SU-DHL-6 (cell line): ENCODE measurements at regions not wholly inside any gene's neighbourhood (a gene's known extent, or its start where the extent isn't known, plus 50 kb on each side); places are given as distances from the start of the nearest gene placed in this dataset.

Source experiments
- H2AFZ ChIP-seq: fragments of 200-600 bp; sonication (generic); 2 replicates; pipeline ENCODE4 v1.6.1; 2014; ENCODE audit warnings: low read depth, mild to moderate bottlenecking, moderate library complexity, mixed read lengths, antibody characterized with exemption, low read length; ENCODE audit not compliant: severe bottlenecking
- H3F3A ChIP-seq: fragments of 200-600 bp; shearing (Covaris generic); 2 replicates; pipeline ENCODE4 v1.6.0; 2016; ENCODE audit warnings: antibody characterized with exemption, mild to moderate bottlenecking; ENCODE audit not compliant: insufficient read depth
- H3K27ac ChIP-seq: fragments of 200-600 bp; sonication (generic); 2 replicates; pipeline ENCODE4 v1.5.1; 2016; ENCODE audit warnings: low read depth, mild to moderate bottlenecking, low read length, moderate library complexity, mixed read lengths
- H3K27me3 ChIP-seq: fragments of 200-600 bp; sonication (generic), shearing (Covaris generic); 2 replicates; pipeline ENCODE4 v1.6.0; 2014; ENCODE audit warnings: mild to moderate bottlenecking, low read length
- H3K36me3 ChIP-seq: fragments of 200-600 bp; sonication (generic); 2 replicates; pipeline ENCODE4 v1.6.1; 2014; ENCODE audit warnings: mild to moderate bottlenecking, low read length, mixed read lengths
- H3K4me2 ChIP-seq: fragments of 300-600, 200-600 bp; shearing (Covaris generic), sonication (generic); 2 replicates; pipeline ENCODE4 v1.6.0; 2014; ENCODE audit warnings: low read length, low read depth, mild to moderate bottlenecking; ENCODE audit not compliant: poor library complexity, severe bottlenecking
- H3K4me3 ChIP-seq: fragments of 200-600 bp; sonication (generic); 2 replicates; pipeline ENCODE4 v1.5.1; 2014; ENCODE audit warnings: antibody characterized with exemption, low read length, mild to moderate bottlenecking, mixed read lengths; ENCODE audit not compliant: insufficient read depth, poor library complexity, severe bottlenecking
- H3K79me2 ChIP-seq: fragments of 200-600 bp; sonication (generic); 2 replicates; pipeline ENCODE4 v1.6.1; 2014; ENCODE audit warnings: mild to moderate bottlenecking, low read length, moderate library complexity; ENCODE audit not compliant: insufficient read depth
- H3K9ac ChIP-seq: fragments of 200-600 bp; sonication (generic); 2 replicates; pipeline ENCODE4 v1.7.0; 2014; ENCODE audit warnings: mild to moderate bottlenecking, low read length
- H3K9me2 ChIP-seq: fragments of 200-600 bp; sonication (generic); replicated peaks from 2 replicates; pipeline ENCODE4 v1.6.1; 2014; ENCODE audit warnings: low read length; ENCODE audit not compliant: insufficient read depth
- H3K9me3 ChIP-seq: fragments of 200-600 bp; sonication (generic); 2 replicates; pipeline ENCODE4 v1.6.1; 2014; ENCODE audit warnings: low read length, mixed read lengths; ENCODE audit not compliant: insufficient read depth
- H4K20me1 ChIP-seq: fragments of 200-600 bp; sonication (generic); 2 replicates; pipeline ENCODE4 v1.6.1; 2014; ENCODE audit warnings: low read depth, mild to moderate bottlenecking, antibody characterized with exemption, low read length, moderate library complexity, mixed read lengths
- CTCF ChIP-seq: fragments of 200-600 bp; sonication (generic); IDR thresholded peaks from one replicate; pipeline ENCODE4 v1.5.1; 2017; ENCODE audit warnings: antibody characterized with exemption, mild to moderate bottlenecking, low read length, moderate library complexity; ENCODE audit not compliant: insufficient read depth, poor library complexity, severe bottlenecking
- EZH2phosphoT487 ChIP-seq: fragments of 200-600 bp; sonication (generic), shearing (Covaris generic); conservative IDR thresholded peaks from 2 replicates; pipeline ENCODE4 v1.6.1; 2018; ENCODE audit warnings: mild to moderate bottlenecking, antibody characterized with exemption, low read length, moderate library complexity, mixed read lengths

- no peaks in the 10 kb centered on the region for H3K9me2 ChIP-seq
- TF ChIP-seq EZH2phosphoT487 (no peak), CTCF (no peak)
- no peaks in the 10 kb centered on the region for H3K36me3 ChIP-seq
- H3K9me3 ChIP-seq: no peaks in the 10 kb centered on the region
- no peaks in the 10 kb centered on the region for H3K79me2 ChIP-seq
- no peak overlapping the region for H3K4me2 ChIP-seq
- no peak overlapping the region for H3K27ac ChIP-seq
- no peaks in the 10 kb centered on the region for H3K27me3 ChIP-seq
- H3K4me3 ChIP-seq: no peak overlapping the region
- H3F3A ChIP-seq: no peaks in the 10 kb centered on the region
- H4K20me1 ChIP-seq: no peaks in the 10 kb centered on the region
- no peak overlapping the region for H2AFZ ChIP-seq
- no peak overlapping the region for H3K9ac ChIP-seq
These were observed 203.6 kb downstream of the PIK3R1 start for GRCh38 chr5:68419081-68419636.

GRCh38 chr5:68419637-68420452, 204.3 kb downstream of the PIK3R1 start:
- no peaks in the 10 kb centered on the region for H3K9me2 ChIP-seq
- no peak overlapping the region for H3K4me2 ChIP-seq
- H3K9me3 ChIP-seq: no peaks in the 10 kb centered on the region
- H3K79me2 ChIP-seq: no peaks in the 10 kb centered on the region
- H3K27me3 ChIP-seq: no peaks in the 10 kb centered on the region
- no peak overlapping the region for H3K9ac ChIP-seq
- H3K27ac ChIP-seq: no peak overlapping the region
- no peak overlapping the region for H3K4me3 ChIP-seq
- H3F3A ChIP-seq: no peaks in the 10 kb centered on the region
- H3K36me3 ChIP-seq: no peaks in the 10 kb centered on the region
- H2AFZ ChIP-seq: no peak overlapping the region
- no peak for TF ChIP-seq CTCF
- no peak for TF ChIP-seq EZH2phosphoT487
- H4K20me1 ChIP-seq: no peaks in the 10 kb centered on the region

GRCh38 chr5:68420476-68421344, 205.2 kb downstream of the PIK3R1 start:
- Histone ChIP-seq H3K9ac (no peak overlapping the region), H3K27ac (no peak overlapping the region), H3K9me2 (no peaks in the 10 kb centered on the region), H3F3A (no peaks in the 10 kb centered on the region), H3K4me2 (no peak overlapping the region), H3K27me3 (no peaks in the 10 kb centered on the region), H3K36me3 (no peaks in the 10 kb centered on the region), H3K4me3 (no peak overlapping the region), H4K20me1 (no peaks in the 10 kb centered on the region), H2AFZ (no peak overlapping the region), H3K79me2 (no peaks in the 10 kb centered on the region), H3K9me3 (no peaks in the 10 kb centered on the region)
- TF ChIP-seq CTCF: no peak
- TF ChIP-seq EZH2phosphoT487: no peak
